HepG2 (cell line): ENCODE measurements at regions not wholly inside any gene's neighbourhood (a gene's known extent, or its start where the extent isn't known, plus 50 kb on each side); places are given as distances from the start of the nearest gene placed in this dataset.

Experiments
- ATAC-seq: fragments of 200-7000 bp; cut with Tn5 transposase; 3 replicates; pipeline ENCODE4 v1.9.1; 2020; ENCODE audit warnings: mild to moderate bottlenecking, moderate library complexity
- BruUV-seq: library from RNA; stranded (reverse); fragments of 400-500 nt; replicated peaks from 2 replicates; lab custom pipeline; 2021; lab: Mats Ljungman, UMichigan
- CTCF ChIA-PET: fragments of 300-600 bp; formaldehyde crosslinking; extraction: SDS; loops from one replicate; lab custom pipeline; 2021; ENCODE audit warnings: low total read pairs, inconsistent platforms, low intra/inter-chr PET ratio; lab: Yijun Ruan, JAX
- POLR2A ChIA-PET: fragments of 350-600 bp; sonication (Branson Sonifier 250); formaldehyde crosslinking; loops from one replicate; lab custom pipeline; 2020; ENCODE audit warnings: antibody characterized with exemption, inconsistent platforms; lab: Yijun Ruan, JAX
- DNase-seq: peaks from one replicate; pipeline ENCODE4 v3.0.0-alpha.2; 2015; ENCODE audit warnings: low spot score
- FAIRE-seq: peaks from 3 replicates; lab custom pipeline; 2011; peaks lifted over from hg19 to GRCh38; lab: Jason Lieb, UNC
- H2AFZ ChIP-seq: one replicate; pipeline ENCODE4 v1.6.1; 2011; ENCODE audit warnings: low read length, inconsistent platforms
- H3K27ac ChIP-seq: fragments of 300-600 bp; 3 replicates; pipeline ENCODE4 v1.8.0; 2011; ENCODE audit warnings: mixed run types, mild to moderate bottlenecking, mixed read lengths, low read length, inconsistent platforms; ENCODE audit not compliant: insufficient read depth; ENCODE audit errors: extremely low read length
- H3K27me3 ChIP-seq, 2 experiments: fragments of 200-600 bp in 1 of 2; 2 replicates in 1 of 2; 3 replicates in 1 of 2; pipeline versions ENCODE4 v1.6.0 to v1.8.0; 2011; ENCODE audit warnings: low read length in 2 of 2, mild to moderate bottlenecking in 2 of 2, moderate library complexity in 2 of 2, inconsistent platforms in 1 of 2; ENCODE audit not compliant: insufficient read depth in 2 of 2, control insufficient read depth in 1 of 2
- H3K36me3 ChIP-seq, 2 experiments: fragments of 200-600 bp in 1 of 2; replicated peaks in 1 of 2; 2 replicates in 1 of 2; 3 replicates in 1 of 2; pipeline versions ENCODE4 v1.5.1 to v1.8.0; 2011; ENCODE audit warnings: low read length in 2 of 2, inconsistent platforms in 1 of 2; ENCODE audit not compliant: insufficient read depth in 2 of 2, control insufficient read depth in 1 of 2
- H3K4me1 ChIP-seq: 2 replicates; pipeline ENCODE4 v1.5.1; 2012; ENCODE audit warnings: low read length, inconsistent platforms; ENCODE audit not compliant: insufficient read depth
- H3K4me2 ChIP-seq: 2 replicates; pipeline ENCODE4 v1.6.0; 2011; ENCODE audit warnings: low read depth, low read length, inconsistent platforms
- H3K4me3 ChIP-seq, 3 experiments: fragments of 200-600 bp in 1 of 3; sonication (generic), shearing (Covaris generic) in 1 of 3; replicated peaks in 1 of 3; 2 replicates each; pipeline ENCODE4 v1.5.1; 2011 to 2016; ENCODE audit warnings: low read length in 3 of 3, inconsistent platforms in 2 of 3, low read depth in 2 of 3, mild to moderate bottlenecking in 2 of 3, control low read depth in 1 of 3, mixed read lengths in 1 of 3; ENCODE audit not compliant: insufficient read depth in 1 of 3
- H3K79me2 ChIP-seq: one replicate; pipeline ENCODE4 v1.6.1; 2011; ENCODE audit warnings: low read length, inconsistent platforms; ENCODE audit not compliant: insufficient read depth
- H3K9ac ChIP-seq: 2 replicates; pipeline ENCODE4 v1.6.0; 2011; ENCODE audit warnings: mild to moderate bottlenecking, low read depth, low read length, inconsistent platforms; ENCODE audit not compliant: insufficient read depth
- H3K9me3 ChIP-seq: 2 replicates; pipeline ENCODE4 v1.5.1; 2012; ENCODE audit warnings: mild to moderate bottlenecking, low read length
- H4K20me1 ChIP-seq: 2 replicates; pipeline ENCODE4 v1.6.0; 2011; ENCODE audit warnings: inconsistent platforms, mild to moderate bottlenecking, low read length, moderate library complexity; ENCODE audit not compliant: insufficient read depth
- ARID2 ChIP-seq: sonication (generic); formaldehyde crosslinking; IDR thresholded peaks from 2 replicates; pipeline ENCODE4 v1.8.1; 2022; ENCODE audit warnings: mild to moderate bottlenecking, missing genetic modification reagents, borderline replicate concordance
- CBX1 ChIP-seq: IDR thresholded peaks from one replicate; pipeline ENCODE4 v1.6.1; 2016; ENCODE audit warnings: antibody characterized with exemption, low read depth
- FOXA1 ChIP-seq, 2 experiments: fragments of 450-650 bp in 1 of 2; sonication (generic) in 1 of 2; formaldehyde crosslinking in 1 of 2; IDR thresholded peaks; 2 replicates each; pipeline versions ENCODE4 v1.4.0 to v1.6.1; 2016 to 2020; ENCODE audit warnings: missing genetic modification reagents in 1 of 2
- HOXA5 ChIP-seq: sonication (generic); formaldehyde crosslinking; IDR thresholded peaks from 2 replicates; pipeline ENCODE4 v1.4.0; 2020; ENCODE audit warnings: missing genetic modification reagents
- ISL2 ChIP-seq: sonication (generic); formaldehyde crosslinking; IDR thresholded peaks from 2 replicates; pipeline ENCODE4 v1.5.0; 2020; ENCODE audit warnings: missing genetic modification reagents
- KLF11 ChIP-seq: IDR thresholded peaks from 2 replicates; pipeline ENCODE4 v1.6.1; 2016; ENCODE audit warnings: missing compliant biosample characterization
- MIER3 ChIP-seq: IDR thresholded peaks from 2 replicates; pipeline ENCODE4 v1.6.1; 2016; ENCODE audit warnings: missing compliant biosample characterization, borderline replicate concordance
- PHF5A ChIP-seq: IDR thresholded peaks from one replicate; pipeline ENCODE4 v1.6.1; 2018; ENCODE audit warnings: low read depth, missing genetic modification reagents; ENCODE audit not compliant: unreplicated experiment
- RNF2 ChIP-seq: fragments of 450-650 bp; conservative IDR thresholded peaks from 2 replicates; pipeline ENCODE4 v1.6.1; 2016; ENCODE audit warnings: low read depth
- SP2 ChIP-seq: sonication (generic); formaldehyde crosslinking; IDR thresholded peaks from 2 replicates; pipeline ENCODE4 v1.5.1; 2020; ENCODE audit warnings: mild to moderate bottlenecking, missing genetic modification reagents
- ZMAT3 ChIP-seq: sonication (generic); formaldehyde crosslinking; conservative IDR thresholded peaks from 2 replicates; pipeline ENCODE4 v1.7.0; 2021; ENCODE audit warnings: missing genetic modification reagents
- ZNF251 ChIP-seq: sonication (generic); formaldehyde crosslinking; IDR thresholded peaks from 2 replicates; pipeline ENCODE4 v1.9.0; 2021; ENCODE audit warnings: mild to moderate bottlenecking, missing genetic modification reagents
- ZNF605 ChIP-seq: sonication (generic); formaldehyde crosslinking; IDR thresholded peaks from 2 replicates; pipeline ENCODE4 v1.8.0; 2022; ENCODE audit warnings: mild to moderate bottlenecking, missing genetic modification reagents
- WGBS: methylation state at CpG from one replicate; pipeline ENCODE4 v1.1.6; 2017; ENCODE audit warnings: low lambda C conversion rate; 5-methylcytosine and 5-hydroxymethylcytosine counted together
- in situ Hi-C: cut with HindIII; loops from 2 replicates; pipeline ENCODE4 v1.10.0; 2017; ENCODE audit warnings: low pct_unique_long_range_greater_than_20kb; ENCODE audit not compliant: extremely low pct_ligation_motif_present
- intact Hi-C: fragments of 100-400 bp; cut with micrococcal nuclease; formaldehyde crosslinking; loops from one replicate; pipeline ENCODE4 v1.10.0; 2022; ENCODE audit not compliant: unreplicated experiment
- TF ChIP-seq, protein P1 (sequence below): sonication (generic); formaldehyde crosslinking; IDR thresholded peaks from 2 replicates; pipeline ENCODE4 v1.4.0; 2020; ENCODE audit warnings: mild to moderate bottlenecking, missing genetic modification reagents
- TF ChIP-seq, protein P2 (sequence below): sonication (generic); formaldehyde crosslinking; IDR thresholded peaks from 2 replicates; pipeline ENCODE4 v1.4.0; 2020; ENCODE audit warnings: missing genetic modification reagents
- TF ChIP-seq, protein P3 (sequence below): sonication (generic); formaldehyde crosslinking; IDR thresholded peaks from 2 replicates; pipeline ENCODE4 v1.5.0; 2020; ENCODE audit warnings: missing genetic modification reagents
- TF ChIP-seq, protein P4 (sequence below): sonication (generic); formaldehyde crosslinking; IDR thresholded peaks from 2 replicates; pipeline ENCODE4 v1.4.0; 2020; ENCODE audit warnings: mild to moderate bottlenecking, missing genetic modification reagents
- TF ChIP-seq, protein P5 (sequence below): IDR thresholded peaks from 2 replicates; pipeline ENCODE4 v1.6.1; 2016; ENCODE audit warnings: mild to moderate bottlenecking, missing biosample characterization, missing genetic modification reagents
- TF ChIP-seq, protein P6 (sequence below): sonication (generic); formaldehyde crosslinking; IDR thresholded peaks from 2 replicates; pipeline ENCODE4 v1.8.1; 2023; ENCODE audit warnings: missing genetic modification reagents, mild to moderate bottlenecking, borderline replicate concordance

DNA sequence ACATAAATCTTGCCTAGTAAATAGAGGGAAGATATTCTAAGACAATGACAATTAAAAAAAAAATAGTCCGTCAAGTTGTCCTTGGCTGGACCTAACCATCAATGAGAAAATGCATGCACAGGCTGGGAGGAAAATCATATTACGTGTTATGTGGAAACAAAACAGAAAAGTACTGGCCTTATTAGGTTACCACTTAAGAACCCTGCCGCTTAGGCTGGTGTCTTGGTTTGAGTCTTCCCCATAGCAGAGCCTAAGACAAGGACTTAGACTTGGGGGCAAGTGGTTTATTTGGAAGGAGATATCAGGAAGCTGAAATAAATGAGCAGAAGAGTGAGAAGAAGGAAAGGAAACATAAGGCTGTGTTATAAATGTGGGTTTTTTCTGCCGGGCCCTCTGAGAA is 186.4 kb downstream of the MRPL39 start:
- no peak for FAIRE-seq
- ChIA-PET POLR2A (no interaction called here), CTCF (no interaction called here)
- BruUV-seq = no TSS peak
- H3K9ac ChIP-seq = no peak overlapping the region
- intact Hi-C loops (no loop called here), in situ Hi-C loops (no loop called here)
- no peaks in the 10 kb centered on the region for H3K4me1 ChIP-seq
- H3K27ac ChIP-seq = no peak overlapping the region
- no peaks in the 10 kb centered on the region; a peak in 1 of 5 replicates for H3K27me3 ChIP-seq
- H3K79me2 ChIP-seq = no peaks in the 10 kb centered on the region
- peaks cover 59% of the 10 kb centered on the region for H3K9me3 ChIP-seq
- H3K4me3 ChIP-seq = no peak overlapping the region
- no peak for DNase-seq
- H2AFZ ChIP-seq = no peak overlapping the region
- no peaks in the 10 kb centered on the region for H3K36me3 ChIP-seq
- ATAC-seq = no peak
- no peaks in the 10 kb centered on the region for H4K20me1 ChIP-seq
- TF ChIP-seq FOXA1 (IDR thresholded peaks at IDR 0.05) (no peak), FOXA1 (CRISPR knock-in tag; IDR thresholded peaks at IDR 0.05) (no peak), CBX1 (no peak), ZMAT3 (CRISPR knock-in tag) (no peak), ARID2 (no peak), ZNF605 (CRISPR knock-in tag) (no peak), ISL2 (CRISPR knock-in tag) (no peak), HOXA5 (CRISPR knock-in tag) (no peak), KLF11 (CRISPR knock-in tag) (no peak), ZNF251 (CRISPR knock-in tag) (no peak), PHF5A (CRISPR knock-in tag) (no peak), SP2 (CRISPR knock-in tag) (no peak), RNF2 (no peak), MIER3 (CRISPR knock-in tag) (no peak)
- TF ChIP-seq, protein P1, sequence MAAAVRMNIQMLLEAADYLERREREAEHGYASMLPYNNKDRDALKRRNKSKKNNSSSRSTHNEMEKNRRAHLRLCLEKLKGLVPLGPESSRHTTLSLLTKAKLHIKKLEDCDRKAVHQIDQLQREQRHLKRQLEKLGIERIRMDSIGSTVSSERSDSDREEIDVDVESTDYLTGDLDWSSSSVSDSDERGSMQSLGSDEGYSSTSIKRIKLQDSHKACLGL (CRISPR knock-in tag) = no peak
- TF ChIP-seq, protein P2, sequence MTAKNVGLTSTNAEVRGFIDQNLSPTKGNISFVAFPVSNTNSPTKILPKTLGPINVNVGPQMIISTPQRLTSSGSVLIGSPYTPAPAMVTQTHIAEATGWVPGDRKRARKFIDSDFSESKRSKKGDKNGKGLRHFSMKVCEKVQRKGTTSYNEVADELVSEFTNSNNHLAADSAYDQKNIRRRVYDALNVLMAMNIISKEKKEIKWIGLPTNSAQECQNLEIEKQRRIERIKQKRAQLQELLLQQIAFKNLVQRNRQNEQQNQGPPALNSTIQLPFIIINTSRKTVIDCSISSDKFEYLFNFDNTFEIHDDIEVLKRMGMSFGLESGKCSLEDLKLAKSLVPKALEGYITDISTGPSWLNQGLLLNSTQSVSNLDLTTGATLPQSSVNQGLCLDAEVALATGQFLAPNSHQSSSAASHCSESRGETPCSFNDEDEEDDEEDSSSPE = no peak
- TF ChIP-seq, protein P3, sequence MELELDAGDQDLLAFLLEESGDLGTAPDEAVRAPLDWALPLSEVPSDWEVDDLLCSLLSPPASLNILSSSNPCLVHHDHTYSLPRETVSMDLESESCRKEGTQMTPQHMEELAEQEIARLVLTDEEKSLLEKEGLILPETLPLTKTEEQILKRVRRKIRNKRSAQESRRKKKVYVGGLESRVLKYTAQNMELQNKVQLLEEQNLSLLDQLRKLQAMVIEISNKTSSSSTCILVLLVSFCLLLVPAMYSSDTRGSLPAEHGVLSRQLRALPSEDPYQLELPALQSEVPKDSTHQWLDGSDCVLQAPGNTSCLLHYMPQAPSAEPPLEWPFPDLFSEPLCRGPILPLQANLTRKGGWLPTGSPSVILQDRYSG (CRISPR knock-in tag) = no peak
- TF ChIP-seq, protein P4, sequence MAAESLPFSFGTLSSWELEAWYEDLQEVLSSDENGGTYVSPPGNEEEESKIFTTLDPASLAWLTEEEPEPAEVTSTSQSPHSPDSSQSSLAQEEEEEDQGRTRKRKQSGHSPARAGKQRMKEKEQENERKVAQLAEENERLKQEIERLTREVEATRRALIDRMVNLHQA = no peak
- TF ChIP-seq, protein P5, sequence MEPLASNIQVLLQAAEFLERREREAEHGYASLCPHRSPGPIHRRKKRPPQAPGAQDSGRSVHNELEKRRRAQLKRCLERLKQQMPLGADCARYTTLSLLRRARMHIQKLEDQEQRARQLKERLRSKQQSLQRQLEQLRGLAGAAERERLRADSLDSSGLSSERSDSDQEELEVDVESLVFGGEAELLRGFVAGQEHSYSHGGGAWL (CRISPR knock-in tag) = no peak
- TF ChIP-seq, protein P6, sequence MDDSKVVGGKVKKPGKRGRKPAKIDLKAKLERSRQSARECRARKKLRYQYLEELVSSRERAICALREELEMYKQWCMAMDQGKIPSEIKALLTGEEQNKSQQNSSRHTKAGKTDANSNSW (CRISPR knock-in tag) = no peak
- no peak overlapping the region for H3K4me2 ChIP-seq
- 56% methylated on average over 4 of the region's 4 CpGs for WGBS
